Astrocyte (in vitro differentiated cells and primary cell): ENCODE measurements at regions not wholly inside any gene's neighbourhood (a gene's known extent, or its start where the extent isn't known, plus 50 kb on each side); places are given as distances from the start of the nearest gene placed in this dataset.

ENCODE experiments used
- CTCF ChIP-seq: IDR thresholded peaks from 2 replicates; pipeline ENCODE4 v1.5.1; 2011; ENCODE audit warnings: low read depth, mild to moderate bottlenecking, inconsistent platforms, low read length, moderate library complexity; ENCODE audit not compliant: insufficient read depth
- EZH2 ChIP-seq: IDR thresholded peaks from 2 replicates; pipeline ENCODE4 v1.6.1; 2012; ENCODE audit warnings: mild to moderate bottlenecking, low read length, inconsistent platforms; ENCODE audit not compliant: insufficient read depth

GRCh38 chr12:63318313-63318712 lies 167.3 kb upstream of the AVPR1A start:
- TF ChIP-seq CTCF (no peak), EZH2 (no peak)
